ENCODE measurements at regions not wholly inside any gene's neighbourhood (a gene's known extent, or its start where the extent isn't known, plus 50 kb on each side); places are given as distances from the start of the nearest gene placed in this dataset.

DNA sequence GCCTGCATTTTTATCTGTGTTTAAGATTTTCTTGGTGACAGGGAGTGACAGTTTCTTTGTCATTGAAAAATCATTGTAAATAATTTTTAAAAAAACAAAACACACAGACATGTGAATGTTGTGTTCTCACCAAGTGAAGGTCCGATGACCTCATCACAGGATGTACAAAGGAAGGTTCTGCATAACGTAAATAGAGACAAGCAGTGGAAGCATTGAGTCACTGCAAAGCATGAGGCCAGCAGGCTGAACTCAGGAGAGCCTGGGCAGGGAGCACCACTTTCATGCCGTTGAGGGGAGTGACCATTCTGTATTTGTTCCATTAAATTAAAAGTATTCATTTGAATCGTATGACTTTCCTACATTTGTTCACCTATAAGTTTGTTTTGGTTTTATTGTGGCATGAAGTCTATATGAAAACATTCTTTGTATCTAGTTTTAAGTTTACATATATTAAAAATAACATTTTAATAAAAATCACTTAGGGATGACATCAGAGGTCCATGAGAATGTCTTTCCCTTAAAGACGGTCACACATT is 70.4 kb upstream of the TLE1 start:
- TF ChIP-seq, protein P1, sequence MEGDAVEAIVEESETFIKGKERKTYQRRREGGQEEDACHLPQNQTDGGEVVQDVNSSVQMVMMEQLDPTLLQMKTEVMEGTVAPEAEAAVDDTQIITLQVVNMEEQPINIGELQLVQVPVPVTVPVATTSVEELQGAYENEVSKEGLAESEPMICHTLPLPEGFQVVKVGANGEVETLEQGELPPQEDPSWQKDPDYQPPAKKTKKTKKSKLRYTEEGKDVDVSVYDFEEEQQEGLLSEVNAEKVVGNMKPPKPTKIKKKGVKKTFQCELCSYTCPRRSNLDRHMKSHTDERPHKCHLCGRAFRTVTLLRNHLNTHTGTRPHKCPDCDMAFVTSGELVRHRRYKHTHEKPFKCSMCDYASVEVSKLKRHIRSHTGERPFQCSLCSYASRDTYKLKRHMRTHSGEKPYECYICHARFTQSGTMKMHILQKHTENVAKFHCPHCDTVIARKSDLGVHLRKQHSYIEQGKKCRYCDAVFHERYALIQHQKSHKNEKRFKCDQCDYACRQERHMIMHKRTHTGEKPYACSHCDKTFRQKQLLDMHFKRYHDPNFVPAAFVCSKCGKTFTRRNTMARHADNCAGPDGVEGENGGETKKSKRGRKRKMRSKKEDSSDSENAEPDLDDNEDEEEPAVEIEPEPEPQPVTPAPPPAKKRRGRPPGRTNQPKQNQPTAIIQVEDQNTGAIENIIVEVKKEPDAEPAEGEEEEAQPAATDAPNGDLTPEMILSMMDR (conservative IDR thresholded peaks at IDR 0.05), result no peak
- no peak for TF ChIP-seq ZFX (IDR thresholded peaks at IDR 0.05)
